Thoracic aorta (tissue), 2 donors: ENCODE measurements at regions not wholly inside any gene's neighbourhood (a gene's known extent, or its start where the extent isn't known, plus 50 kb on each side); places are given as distances from the start of the nearest gene placed in this dataset.

Experiments used
- ATAC-seq: fragments of 150-250 bp; one replicate; pipeline ENCODE4 v1.8.0; 2017; ENCODE audit warnings: low read depth; ENCODE audit not compliant: insufficient number of reproducible peaks, low FRiP score
- DNase-seq: peaks from one replicate; pipeline ENCODE4 v3.0.0-alpha.2; 2020; ENCODE audit warnings: low spot score
- H3K27ac ChIP-seq, 2 donors: fragments of 200-600 bp; sonication (generic); 1 replicate in 1 of 2; 2 replicates in 1 of 2; pipeline ENCODE4 v1.5.1; 2016; ENCODE audit warnings: mild to moderate bottlenecking in 2 of 2, moderate library complexity in 2 of 2
- H3K27me3 ChIP-seq: fragments of 200-600 bp; sonication (generic); replicated peaks from 2 replicates; pipeline ENCODE4 v1.6.0; 2016; ENCODE audit warnings: mild to moderate bottlenecking; ENCODE audit not compliant: insufficient read depth
- H3K36me3 ChIP-seq: fragments of 200-600 bp; sonication (generic); one replicate; pipeline ENCODE4 v1.5.1; 2016
- H3K4me1 ChIP-seq, 2 donors: fragments of 200-600 bp; sonication (generic); 1 replicate in 1 of 2; 2 replicates in 1 of 2; pipeline versions ENCODE4 v1.5.1 to v1.6.0; 2016; ENCODE audit warnings: low read depth in 2 of 2, mild to moderate bottlenecking in 1 of 2; ENCODE audit not compliant: control insufficient read depth in 1 of 2
- H3K4me3 ChIP-seq: fragments of 200-600 bp; sonication (generic); 2 replicates; pipeline ENCODE4 v1.5.1; 2016; ENCODE audit warnings: mild to moderate bottlenecking
- H3K9me3 ChIP-seq: fragments of 200-600 bp; sonication (generic); 2 replicates; pipeline ENCODE4 v1.5.1; 2016
- TF ChIP-seq, protein P1 (sequence below): fragments of 200-600 bp; sonication (generic); IDR thresholded peaks from one replicate; pipeline ENCODE4 v1.5.1; 2019; ENCODE audit warnings: antibody characterized with exemption

- Histone ChIP-seq H3K4me3 (no peak overlapping the region), H3K27ac (no peak overlapping the region), H3K9me3 (no peaks in the 10 kb centered on the region), H3K27me3 (no peaks in the 10 kb centered on the region), H3K36me3 (no peaks in the 10 kb centered on the region), H3K4me1 (no peaks in the 10 kb centered on the region)
- ATAC-seq: no peak
- no peak for DNase-seq
- TF ChIP-seq, protein P1, sequence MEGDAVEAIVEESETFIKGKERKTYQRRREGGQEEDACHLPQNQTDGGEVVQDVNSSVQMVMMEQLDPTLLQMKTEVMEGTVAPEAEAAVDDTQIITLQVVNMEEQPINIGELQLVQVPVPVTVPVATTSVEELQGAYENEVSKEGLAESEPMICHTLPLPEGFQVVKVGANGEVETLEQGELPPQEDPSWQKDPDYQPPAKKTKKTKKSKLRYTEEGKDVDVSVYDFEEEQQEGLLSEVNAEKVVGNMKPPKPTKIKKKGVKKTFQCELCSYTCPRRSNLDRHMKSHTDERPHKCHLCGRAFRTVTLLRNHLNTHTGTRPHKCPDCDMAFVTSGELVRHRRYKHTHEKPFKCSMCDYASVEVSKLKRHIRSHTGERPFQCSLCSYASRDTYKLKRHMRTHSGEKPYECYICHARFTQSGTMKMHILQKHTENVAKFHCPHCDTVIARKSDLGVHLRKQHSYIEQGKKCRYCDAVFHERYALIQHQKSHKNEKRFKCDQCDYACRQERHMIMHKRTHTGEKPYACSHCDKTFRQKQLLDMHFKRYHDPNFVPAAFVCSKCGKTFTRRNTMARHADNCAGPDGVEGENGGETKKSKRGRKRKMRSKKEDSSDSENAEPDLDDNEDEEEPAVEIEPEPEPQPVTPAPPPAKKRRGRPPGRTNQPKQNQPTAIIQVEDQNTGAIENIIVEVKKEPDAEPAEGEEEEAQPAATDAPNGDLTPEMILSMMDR: no peak
Measured at GRCh38 chr6:14590586-14590985, 473.0 kb downstream of the CD83 start.

DNA sequence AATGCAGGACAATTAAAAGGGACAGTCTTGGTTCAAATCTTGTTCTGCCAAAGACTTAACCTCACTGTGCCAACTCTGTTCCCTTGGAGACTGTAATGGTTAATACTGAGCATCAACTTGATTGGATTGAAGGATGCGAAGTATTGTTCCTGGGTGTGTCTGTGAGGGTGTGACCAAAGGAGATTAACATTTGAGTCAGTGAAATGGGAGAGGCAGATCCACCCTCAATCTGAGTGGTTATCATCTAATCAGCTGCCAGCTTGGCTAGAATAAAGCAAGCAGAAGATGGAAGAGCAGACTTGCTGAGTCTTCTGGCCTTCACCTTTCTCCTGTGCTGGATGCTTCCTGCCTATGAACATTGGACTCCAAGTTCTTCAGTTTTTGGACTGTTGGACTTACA, 474.4 kb downstream of the CD83 start:
- H3K27me3 ChIP-seq: no peaks in the 10 kb centered on the region
- no peak for ATAC-seq
- H3K36me3 ChIP-seq: no peaks in the 10 kb centered on the region
- H3K27ac ChIP-seq: no peak overlapping the region
- no peaks in the 10 kb centered on the region for H3K9me3 ChIP-seq
- no peak for DNase-seq
- no peaks in the 10 kb centered on the region for H3K4me1 ChIP-seq
- no peak overlapping the region for H3K4me3 ChIP-seq
- TF ChIP-seq, protein P1: no peak

GRCh38 chr6:14593286-14593685, 475.7 kb downstream of the CD83 start:
- no peaks in the 10 kb centered on the region for H3K36me3 ChIP-seq
- H3K27ac ChIP-seq: no peak overlapping the region
- TF ChIP-seq, protein P1: no peak
- ATAC-seq: no peak
- no peaks in the 10 kb centered on the region for H3K9me3 ChIP-seq
- no peak overlapping the region for H3K4me3 ChIP-seq
- H3K4me1 ChIP-seq: no peaks in the 10 kb centered on the region
- H3K27me3 ChIP-seq: no peaks in the 10 kb centered on the region
- no peak for DNase-seq

GRCh38 chr6:14595751-14596150, 478.2 kb downstream of the CD83 start:
- no peaks in the 10 kb centered on the region for H3K9me3 ChIP-seq
- no peak overlapping the region for H3K27ac ChIP-seq
- TF ChIP-seq, protein P1: no peak
- H3K27me3 ChIP-seq: no peaks in the 10 kb centered on the region
- ATAC-seq (no peak), DNase-seq (no peak)
- H3K4me1 ChIP-seq: no peaks in the 10 kb centered on the region
- no peak overlapping the region for H3K4me3 ChIP-seq
- no peaks in the 10 kb centered on the region for H3K36me3 ChIP-seq

DNA sequence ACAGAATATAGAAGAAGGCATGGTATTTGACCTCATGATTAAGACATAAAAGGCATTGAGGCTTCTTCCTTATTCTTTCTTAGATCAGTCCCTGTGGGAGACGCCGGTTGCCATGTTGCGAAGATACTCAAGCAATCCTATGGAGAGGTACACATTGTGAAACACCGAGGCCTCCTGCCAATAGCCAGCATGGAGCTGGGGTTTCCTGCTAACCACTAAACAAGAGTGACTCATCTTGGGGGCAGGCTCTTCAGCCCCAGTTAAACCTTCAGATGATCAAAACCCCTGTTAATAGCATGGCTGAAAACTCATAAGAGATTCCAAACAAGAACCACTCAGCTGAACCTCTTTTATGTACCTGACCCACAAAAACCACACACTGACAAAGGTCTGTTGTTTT, 478.8 kb downstream of the CD83 start:
- no peak for DNase-seq
- ATAC-seq: no peak

More for the DNA sequence above, 478.8 kb downstream of the CD83 start:
- no peaks in the 10 kb centered on the region for H3K27me3 ChIP-seq
- no peaks in the 10 kb centered on the region for H3K4me1 ChIP-seq
- H3K36me3 ChIP-seq: no peaks in the 10 kb centered on the region
- no peak overlapping the region for H3K27ac ChIP-seq
- no peaks in the 10 kb centered on the region for H3K9me3 ChIP-seq
- no peak overlapping the region for H3K4me3 ChIP-seq
- TF ChIP-seq, protein P1: no peak
